Activated CD8-positive, alpha-beta memory T cell treated with anti-CD3 and anti-CD28 coated beads for 36 hours (primary cell): ENCODE measurements at regions not wholly inside any gene's neighbourhood (a gene's known extent, or its start where the extent isn't known, plus 50 kb on each side); places are given as distances from the start of the nearest gene placed in this dataset.
"Not testable (repeated sequence)": the region's sequence is repeated elsewhere in the genome, so short reads cannot be mapped to it uniquely, and the experiment has no call there.

Experiments used
- CTCF ChIA-PET: fragments of 350-600 bp; sonication (Branson Sonifier 250); formaldehyde crosslinking; loops from one replicate; lab custom pipeline; 2021; ENCODE audit warnings: antibody characterized with exemption; lab: Charles Lee
- POLR2A ChIA-PET: fragments of 350-600 bp; sonication (Branson Sonifier 250); formaldehyde crosslinking; loops from one replicate; lab custom pipeline; 2021; ENCODE audit warnings: antibody characterized with exemption; lab: Charles Lee

DNA sequence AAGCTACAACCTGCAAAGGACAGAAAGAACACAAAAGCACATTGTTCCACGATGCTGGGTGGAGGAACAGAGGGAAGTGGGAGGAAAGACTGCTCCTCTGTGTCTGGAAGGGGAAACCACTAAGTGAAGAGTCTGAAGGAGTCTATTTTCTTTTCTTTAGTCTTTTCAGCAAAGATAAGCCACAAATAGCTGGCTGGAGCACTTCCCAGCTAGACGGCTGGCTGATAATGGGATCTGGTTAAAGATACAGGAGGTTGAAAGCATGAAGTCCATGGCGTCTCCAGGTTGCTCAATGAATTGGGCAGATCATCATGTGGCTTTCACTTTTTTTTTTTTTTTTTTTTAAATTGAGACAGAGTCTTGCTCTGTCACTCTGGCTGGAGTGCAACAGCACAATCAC lies 154.0 kb upstream of the KCNG1 start:
- CTCF ChIA-PET: interaction anchor here (0.6 kb wide), 1 partner anchor 15 kb away, joined by 3 read pairs; no protein-coding TSS in a partner anchor
- POLR2A ChIA-PET: no interaction called here

DNA sequence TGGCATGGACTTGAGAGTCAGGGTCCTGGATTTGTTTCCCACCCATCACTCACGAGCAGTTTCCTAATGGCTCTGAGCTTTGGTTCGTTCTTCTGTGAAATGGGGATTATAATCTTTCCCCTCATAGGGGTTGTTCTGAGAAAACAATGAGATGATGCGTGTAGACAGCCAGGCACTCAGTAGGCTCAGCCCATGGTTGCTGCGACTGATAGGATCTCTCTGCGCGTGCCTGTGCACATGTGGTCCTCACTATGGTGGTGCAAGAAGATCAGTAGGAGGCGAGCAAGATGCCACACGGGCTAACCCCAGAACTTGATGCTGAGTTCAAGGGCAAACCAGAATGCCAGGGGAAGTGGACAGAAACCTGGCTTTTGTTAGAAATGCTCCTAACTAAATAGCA lies 153.5 kb upstream of the KCNG1 start:
- ChIA-PET POLR2A (no interaction called here), CTCF (no interaction called here)

DNA sequence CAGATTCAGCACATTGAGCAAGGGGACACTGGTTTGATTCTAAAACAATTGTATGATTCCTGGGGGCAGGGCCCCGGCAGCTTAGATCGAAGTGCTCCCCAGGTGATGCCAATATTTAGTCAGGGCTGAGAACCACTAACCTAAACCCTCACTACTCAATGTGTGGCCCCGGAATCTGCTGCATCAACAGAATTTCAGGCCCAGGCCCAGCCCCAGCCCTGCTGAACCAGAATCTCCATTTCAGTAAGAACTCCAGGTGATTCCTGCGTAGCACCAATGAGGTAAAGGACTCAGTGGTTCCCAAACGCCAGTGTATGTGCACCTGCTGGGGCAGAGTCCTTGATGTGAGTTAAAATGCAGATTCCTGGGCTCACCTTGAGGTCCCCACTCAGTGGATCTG lies 152.8 kb upstream of the KCNG1 start:
- CTCF ChIA-PET: no interaction called here
- POLR2A ChIA-PET: no interaction called here

DNA sequence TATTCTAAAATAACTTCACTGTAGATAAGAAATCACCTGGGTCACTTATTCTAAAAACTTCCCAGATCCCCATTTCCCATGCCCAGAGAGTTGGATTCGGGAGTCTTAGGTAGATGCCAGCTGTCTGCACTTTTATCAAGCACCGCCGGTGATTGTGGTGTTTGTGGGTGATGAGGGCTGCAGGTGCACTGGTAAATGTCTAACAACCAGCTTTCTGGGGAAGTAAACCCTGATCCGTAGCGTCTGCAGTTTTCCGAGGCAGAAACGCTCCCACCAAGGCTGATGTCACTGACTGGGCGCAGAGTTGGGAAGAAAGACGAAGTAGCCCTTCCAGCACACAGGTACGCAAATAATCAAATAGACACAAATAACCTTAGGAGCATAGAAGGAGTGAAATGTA lies 152.2 kb upstream of the KCNG1 start:
- CTCF ChIA-PET: no interaction called here
- POLR2A ChIA-PET: no interaction called here

DNA sequence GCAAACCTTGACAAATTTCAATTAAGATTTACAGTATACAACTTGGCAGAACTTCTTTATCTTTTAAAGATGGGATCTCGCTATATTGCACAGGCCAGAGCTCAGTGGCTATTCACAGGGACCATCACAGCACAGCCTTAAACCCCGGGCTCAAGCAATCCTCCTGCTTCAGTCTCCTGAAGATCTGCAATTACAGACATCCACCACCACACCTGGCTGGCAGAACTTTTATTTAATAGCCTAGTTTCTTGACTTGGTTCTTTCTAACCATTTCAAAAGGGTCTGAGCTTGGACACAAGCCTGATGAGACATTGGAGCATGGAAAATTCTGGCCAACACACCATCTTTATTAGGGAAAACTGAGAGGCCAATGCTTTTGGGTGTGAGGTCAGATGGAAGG lies 151.6 kb upstream of the KCNG1 start:
- ChIA-PET CTCF (no interaction called here), POLR2A (no interaction called here)

DNA sequence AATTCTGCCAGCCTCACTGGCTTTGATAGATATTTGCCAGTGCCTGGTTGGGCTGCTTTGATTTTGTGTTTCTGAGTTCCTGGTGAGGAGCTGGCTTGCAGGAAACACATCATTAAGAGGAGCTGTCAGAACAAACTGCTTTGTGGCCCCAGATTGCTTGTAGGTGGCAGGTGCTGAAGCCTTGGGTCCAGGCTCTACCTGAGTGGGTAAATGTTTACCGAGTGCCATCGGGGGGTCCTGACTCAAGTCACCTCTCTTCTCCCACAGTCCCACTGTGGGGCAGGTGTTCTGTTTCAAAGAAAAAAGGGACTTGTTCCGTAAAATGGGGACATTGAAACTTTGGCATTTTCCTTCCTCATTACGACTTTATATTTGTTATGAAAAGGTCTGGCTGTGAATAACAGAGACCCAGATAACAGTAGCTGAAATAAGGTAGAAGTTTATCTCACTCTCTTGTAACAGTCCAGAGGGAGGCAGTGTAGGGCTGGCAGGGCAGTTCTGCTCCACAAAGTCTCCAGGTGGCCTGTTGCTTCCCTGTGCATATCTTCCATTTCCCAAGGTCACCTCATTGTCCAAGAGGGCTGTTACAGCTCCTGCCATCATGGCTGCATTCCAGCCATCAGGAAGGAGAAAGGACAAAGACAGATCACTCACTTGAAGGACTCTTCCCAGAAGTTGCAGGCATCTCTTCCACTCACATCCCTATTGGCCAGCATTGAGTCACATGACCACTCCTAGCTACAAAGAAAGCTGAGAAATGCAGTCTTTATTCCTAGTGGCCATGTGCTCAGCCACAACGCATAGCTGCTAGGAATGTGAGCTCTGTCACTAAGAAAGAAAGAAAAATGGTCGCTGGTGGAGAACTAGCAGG lies 149.9 kb upstream of the KCNG1 start:
- CTCF ChIA-PET: no interaction called here
- POLR2A ChIA-PET: no interaction called here

DNA sequence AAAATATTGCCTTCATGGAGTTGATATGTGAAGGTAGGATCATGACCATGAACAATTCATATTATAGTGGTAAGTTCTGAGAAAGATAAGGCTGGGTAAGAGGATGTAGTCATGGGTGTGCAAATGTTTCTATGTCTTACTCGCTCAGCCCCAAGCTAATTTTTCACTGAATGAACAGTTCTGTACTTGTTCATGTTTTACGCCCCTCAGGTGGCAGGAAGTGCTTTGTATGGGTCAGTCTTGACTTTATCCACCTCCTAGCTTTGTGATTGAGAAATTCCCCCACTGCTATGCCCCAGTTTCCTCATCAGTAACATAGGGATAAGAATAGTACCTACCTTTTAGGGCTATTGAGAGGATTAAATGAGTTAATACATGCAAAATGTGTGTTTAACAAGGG lies 148.2 kb upstream of the KCNG1 start:
- ChIA-PET CTCF (no interaction called here), POLR2A (no interaction called here)

DNA sequence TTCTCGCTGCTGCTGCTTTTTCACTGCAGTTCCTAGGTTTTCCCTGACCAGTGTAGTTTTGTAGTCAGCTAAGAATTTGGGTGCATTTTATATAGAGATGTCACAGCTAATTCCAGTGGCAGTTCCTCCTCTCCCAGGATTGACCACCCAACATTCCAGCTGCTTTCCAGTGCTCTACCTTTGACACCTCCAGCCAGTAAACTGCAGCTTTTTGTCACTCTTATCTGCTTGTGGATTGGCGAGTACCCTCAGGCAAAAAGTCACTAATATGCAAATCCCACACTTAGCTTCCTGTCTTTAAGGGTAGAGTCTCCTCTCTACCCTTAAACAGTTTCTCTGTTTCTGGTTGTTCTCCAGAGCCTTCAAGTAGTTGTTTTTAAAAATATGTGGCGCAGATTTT lies 146.9 kb upstream of the KCNG1 start:
- ChIA-PET CTCF (interaction anchor here (1.2 kb wide), 1 partner anchor 182 kb away, joined by 3 read pairs; no protein-coding TSS in a partner anchor), POLR2A (interaction anchor here (0.5 kb wide), 1 partner anchor 71 kb away, joined by 18 read pairs; no protein-coding TSS in a partner anchor)

DNA sequence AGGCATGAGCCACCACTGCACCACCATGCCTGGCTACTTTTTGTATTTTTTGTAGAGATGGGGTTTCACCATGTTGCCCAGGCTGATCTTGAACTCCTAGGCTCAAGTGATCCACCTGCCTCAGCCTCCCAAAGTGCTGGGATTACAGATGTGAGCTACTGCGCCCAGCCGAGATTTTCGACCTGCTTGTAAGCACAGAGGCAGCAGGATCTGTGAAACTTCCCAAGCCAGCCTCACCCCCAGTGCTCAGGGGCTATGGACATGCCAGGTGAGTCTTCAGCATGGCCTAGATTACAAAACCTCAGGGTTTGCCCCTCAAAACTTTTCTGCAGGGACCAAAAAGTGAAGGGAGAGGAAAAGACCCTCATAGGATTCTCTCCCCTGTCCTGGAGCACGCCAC lies 145.0 kb upstream of the KCNG1 start:
- CTCF ChIA-PET: not testable (repeated sequence)

DNA sequence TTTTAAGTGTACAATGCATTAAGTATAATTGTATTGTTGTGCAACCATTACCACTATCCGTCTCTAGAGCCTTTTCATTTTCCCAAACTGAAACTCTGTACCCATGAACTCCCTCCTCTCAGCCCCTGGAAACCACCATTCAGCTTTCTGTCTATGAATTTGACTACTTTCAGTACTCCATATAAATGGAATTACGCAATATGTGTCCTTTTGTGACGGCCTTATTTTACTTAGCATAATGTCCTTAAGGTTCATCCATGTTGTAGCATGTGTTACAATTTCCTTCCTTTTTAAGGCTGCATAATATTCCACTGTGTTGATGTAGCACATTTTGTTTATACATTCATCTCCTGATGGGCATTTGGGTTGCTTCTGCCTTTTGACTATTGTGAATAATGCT lies 143.6 kb upstream of the KCNG1 start:
- CTCF ChIA-PET: interaction anchor here (0.6 kb wide), 1 partner anchor 178 kb away, joined by 3 read pairs; no protein-coding TSS in a partner anchor
- POLR2A ChIA-PET: no interaction called here

More for the DNA sequence above, 145.0 kb upstream of the KCNG1 start:
- POLR2A ChIA-PET: not testable (repeated sequence)

DNA sequence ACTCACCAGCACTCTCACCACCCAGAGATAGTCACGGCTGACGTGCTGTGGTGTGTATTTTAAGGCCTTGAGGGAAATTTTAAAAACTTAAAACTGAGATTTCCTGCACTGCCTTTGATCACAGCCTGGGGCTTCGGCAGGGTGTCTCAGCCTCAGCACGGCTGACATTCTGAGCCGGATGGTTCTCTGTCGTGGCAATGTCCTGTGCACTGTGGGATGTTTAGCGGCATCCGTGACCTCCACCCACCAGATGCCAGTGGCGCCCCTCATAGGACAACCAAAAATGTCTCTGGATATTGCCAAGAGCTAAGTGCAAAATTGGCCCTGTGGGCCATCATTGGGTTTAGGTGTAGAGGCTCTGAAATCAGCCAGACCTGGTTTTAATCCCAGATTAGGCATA lies 142.2 kb upstream of the KCNG1 start:
- CTCF ChIA-PET: no interaction called here
- POLR2A ChIA-PET: no interaction called here

DNA sequence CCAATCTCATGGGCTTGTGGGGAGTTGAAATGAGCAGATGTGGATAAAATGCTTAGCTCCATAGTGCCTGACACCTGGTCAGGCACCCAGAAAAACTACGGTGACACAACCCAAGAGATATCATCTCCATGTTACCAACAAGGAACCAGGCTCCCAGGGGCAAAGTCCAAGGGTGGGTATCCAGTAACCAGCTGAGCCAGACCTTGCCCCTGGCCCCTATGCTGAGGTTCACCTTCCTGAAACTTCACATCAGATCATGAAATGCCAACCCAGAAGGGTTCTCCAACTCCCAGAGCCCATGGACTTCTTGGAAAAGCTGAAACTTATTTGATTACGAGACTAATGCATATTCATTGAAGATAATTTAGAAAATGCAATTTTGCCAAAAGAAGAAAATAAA lies 141.8 kb upstream of the KCNG1 start:
- ChIA-PET POLR2A (no interaction called here), CTCF (no interaction called here)

DNA sequence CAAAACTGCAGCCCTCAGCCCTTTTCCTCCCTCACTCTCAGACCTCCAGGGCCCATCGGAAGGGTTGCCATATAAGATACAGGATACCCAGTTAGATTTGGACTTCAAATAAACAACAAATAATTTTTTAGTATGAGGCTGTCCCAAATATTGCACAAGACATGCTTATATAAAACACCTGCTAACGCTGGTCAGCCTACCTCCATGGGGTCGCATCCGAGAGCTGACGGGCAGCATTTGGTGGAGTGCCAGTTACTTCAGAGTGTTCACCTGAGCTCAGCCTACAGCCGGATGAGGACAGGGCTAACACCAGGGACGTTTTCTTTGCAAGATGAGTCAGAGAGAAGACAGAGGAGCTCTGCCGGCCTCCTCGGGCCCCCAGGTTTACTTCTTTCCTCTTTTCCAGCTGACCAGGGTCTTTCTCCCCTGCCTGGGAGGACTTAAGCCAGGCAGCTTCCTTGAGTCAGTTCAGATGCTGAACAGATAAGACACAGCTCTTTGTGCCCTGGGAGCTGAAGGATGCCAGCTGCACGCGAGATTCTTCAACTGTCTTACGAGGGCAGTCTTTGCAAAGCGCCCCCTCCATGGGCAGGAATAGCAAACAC lies 141.2 kb upstream of the KCNG1 start:
- ChIA-PET CTCF (no interaction called here), POLR2A (no interaction called here)

DNA sequence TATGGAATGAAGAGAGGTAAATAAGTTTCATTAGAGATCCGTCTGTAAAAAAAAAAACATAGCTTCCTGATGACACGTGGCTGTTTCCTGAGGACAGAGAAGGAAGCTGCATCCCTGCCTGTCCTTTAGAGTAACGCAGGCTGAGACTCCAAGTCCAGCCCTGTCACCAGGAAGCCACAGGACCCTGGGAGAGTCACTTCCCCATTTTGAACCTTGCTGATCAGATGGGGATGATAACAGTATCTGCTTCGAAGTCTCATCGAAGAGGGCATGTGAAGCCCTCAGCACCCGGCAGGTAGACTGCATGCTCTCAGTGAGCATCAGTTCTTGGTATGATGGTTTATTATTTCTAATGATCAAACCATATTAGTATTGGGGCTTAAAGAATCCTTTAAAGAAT lies 139.1 kb upstream of the KCNG1 start:
- CTCF ChIA-PET: interaction anchor here (0.6 kb wide), 1 partner anchor 15 kb away, joined by 3 read pairs; no protein-coding TSS in a partner anchor
- POLR2A ChIA-PET: no interaction called here

DNA sequence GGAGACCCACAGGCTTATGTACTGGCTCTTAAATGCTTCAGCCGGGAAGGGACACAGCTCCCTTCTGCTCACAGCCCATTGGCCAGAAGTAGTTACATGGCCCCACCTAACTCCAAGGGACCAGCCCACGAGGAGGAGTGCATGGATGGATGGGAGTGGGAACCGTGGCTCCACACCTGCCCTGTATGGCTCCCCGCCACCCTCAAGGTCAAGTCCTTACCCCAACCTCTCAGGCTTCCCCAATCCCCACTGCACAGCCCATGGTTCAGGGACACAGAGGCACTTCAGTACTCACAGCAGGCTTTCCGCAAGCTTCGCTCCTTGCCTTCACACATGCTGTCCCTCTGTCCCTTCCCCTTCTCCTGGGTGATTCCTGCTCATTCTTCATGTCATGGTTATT lies 137.9 kb upstream of the KCNG1 start:
- CTCF ChIA-PET: no interaction called here
- POLR2A ChIA-PET: no interaction called here

DNA sequence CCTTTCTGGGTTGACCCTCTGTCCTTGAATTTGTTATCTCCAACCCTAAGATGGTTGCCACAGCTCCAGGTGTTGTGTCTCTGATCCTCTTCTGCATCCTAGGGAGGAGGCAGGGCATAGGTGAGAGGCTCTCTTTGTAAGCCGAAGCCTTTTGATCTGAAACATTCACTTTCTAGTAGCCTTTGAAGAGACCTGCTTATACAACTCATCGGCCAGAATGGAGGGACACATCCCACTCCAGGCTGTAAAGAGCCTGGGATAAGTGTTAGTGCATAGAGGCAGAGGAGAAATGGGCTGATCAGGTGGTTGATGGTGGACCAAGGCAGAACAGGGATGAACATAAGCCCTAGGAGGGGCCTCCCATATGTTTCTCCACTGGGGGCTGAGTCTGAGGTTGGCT lies 137.1 kb upstream of the KCNG1 start:
- ChIA-PET POLR2A (no interaction called here), CTCF (no interaction called here)

DNA sequence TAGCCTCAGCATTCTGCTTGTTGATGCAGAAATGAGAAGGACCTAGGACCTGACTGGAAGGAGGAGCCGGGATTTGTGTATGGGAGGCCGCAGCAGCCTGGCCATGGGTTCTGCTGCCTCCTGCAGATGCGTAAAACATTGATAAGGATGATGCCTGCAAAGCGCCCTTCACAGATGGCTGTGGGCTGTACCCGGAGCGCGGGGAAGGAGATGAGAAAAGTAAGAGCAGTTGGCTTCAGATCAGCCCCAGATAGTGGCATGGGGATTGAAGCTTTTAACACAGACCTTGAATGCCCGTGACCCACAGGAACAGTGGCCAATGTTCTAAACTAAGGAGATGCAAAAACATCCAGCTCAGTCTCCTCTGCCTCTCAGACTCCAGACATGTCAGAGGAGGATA lies 136.4 kb upstream of the KCNG1 start:
- ChIA-PET POLR2A (no interaction called here), CTCF (no interaction called here)

DNA sequence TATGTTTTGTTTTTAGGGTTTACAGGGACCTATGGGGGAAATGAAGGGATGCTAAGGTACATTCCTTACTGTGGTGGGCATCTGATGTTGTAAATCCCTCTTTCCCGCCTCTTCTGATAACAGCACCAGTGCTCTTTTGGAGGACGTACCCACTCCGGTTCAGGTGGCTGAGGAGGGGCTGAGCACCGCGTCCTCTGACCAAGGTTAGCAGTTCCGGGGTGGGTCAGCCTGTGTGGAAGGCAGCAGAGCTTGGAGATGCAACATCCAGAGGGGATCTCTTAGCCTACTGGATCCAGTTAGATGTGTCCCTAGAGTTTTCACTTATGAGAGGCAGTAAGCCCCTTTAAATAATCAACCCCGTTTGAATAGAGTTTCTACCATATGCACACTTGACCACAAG lies 135.3 kb upstream of the KCNG1 start:
- POLR2A ChIA-PET: no interaction called here
- CTCF ChIA-PET: no interaction called here

DNA sequence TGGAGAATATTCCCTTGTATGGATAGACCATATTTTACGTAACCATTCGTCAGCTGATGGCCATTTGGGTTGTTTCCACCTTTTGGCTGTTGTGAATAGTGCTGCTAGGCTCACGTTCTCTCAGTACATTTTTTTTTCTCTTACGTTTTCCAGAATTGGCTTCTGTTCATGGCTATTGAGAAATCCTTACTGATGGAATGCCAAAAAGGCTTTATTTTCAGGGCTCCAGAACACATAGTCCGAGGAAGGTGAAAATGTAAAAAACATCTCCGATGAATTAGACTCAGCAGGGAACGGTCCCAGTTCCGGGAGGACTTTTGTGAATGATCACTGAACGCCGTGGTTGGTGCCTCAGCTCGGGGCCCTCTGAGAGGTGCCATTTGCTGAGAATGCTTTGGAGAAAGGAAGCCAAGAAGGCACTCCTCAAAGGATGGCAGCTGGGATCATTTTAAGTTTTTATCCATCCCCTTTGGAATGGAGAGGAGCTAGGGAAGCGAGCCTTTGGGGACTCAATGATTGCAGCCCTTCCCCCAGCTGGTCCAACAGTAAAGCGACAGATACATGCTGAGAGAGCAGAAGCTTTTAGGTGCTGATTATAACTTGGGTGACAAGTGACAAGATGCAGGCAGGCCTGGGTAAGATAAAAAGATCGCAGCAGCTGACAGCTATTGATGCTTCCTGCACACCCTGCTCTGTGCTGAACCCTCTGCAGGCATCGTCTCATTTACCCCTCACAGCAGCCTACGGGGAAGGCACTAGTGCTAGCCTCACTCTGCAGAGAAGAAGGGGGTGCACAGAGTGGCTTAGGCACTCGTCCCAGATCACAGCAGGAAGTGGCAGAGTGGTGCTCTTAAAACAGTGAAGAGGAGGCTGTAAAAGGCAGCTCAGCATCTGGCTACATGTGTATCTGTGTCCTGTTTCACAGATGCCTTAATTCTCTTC lies 133.4 kb upstream of the KCNG1 start:
- POLR2A ChIA-PET: no interaction called here
- CTCF ChIA-PET: interaction anchor here (1.1 kb wide), 1 partner anchor 13 kb away, joined by 4 read pairs; no protein-coding TSS in a partner anchor
